Chondrocyte (in vitro differentiated cells): ENCODE measurements at regions not wholly inside any gene's neighbourhood (a gene's known extent, or its start where the extent isn't known, plus 50 kb on each side); places are given as distances from the start of the nearest gene placed in this dataset.

Source experiments
- DNase-seq: peaks from one replicate; pipeline ENCODE4 v3.0.0; 2021; ENCODE audit warnings: mixed read lengths, low spot score
- H3K27ac Mint-ChIP-seq: one replicate; pipeline ENCODE4 v1.8.0; 2021; ENCODE audit warnings: mild to moderate bottlenecking, moderate library complexity, mixed read lengths; ENCODE audit not compliant: unreplicated experiment
- H3K27me3 Mint-ChIP-seq: 2 replicates; pipeline ENCODE4 v1.8.0; 2021; ENCODE audit warnings: low read depth, mixed read lengths
- H3K36me3 Mint-ChIP-seq: 2 replicates; pipeline ENCODE4 v1.8.0; 2021; ENCODE audit warnings: low read depth, mixed read lengths
- H3K4me1 Mint-ChIP-seq: 2 replicates; pipeline ENCODE4 v1.8.0; 2021; ENCODE audit warnings: low read depth, mild to moderate bottlenecking, mixed read lengths
- H3K4me3 Mint-ChIP-seq: one replicate; pipeline ENCODE4 v1.8.0; 2021; ENCODE audit warnings: mild to moderate bottlenecking, moderate library complexity, mixed read lengths; ENCODE audit not compliant: unreplicated experiment
- H3K9me3 Mint-ChIP-seq: 2 replicates; pipeline ENCODE4 v1.8.0; 2021; ENCODE audit warnings: low read depth, mixed read lengths
- TF ChIP-seq, protein P1 (sequence below): fragments of 200-600 bp; sonication (generic); IDR thresholded peaks from 2 replicates; pipeline ENCODE4 v1.5.0; 2021; ENCODE audit warnings: antibody characterized with exemption, mild to moderate bottlenecking, moderate library complexity

DNA sequence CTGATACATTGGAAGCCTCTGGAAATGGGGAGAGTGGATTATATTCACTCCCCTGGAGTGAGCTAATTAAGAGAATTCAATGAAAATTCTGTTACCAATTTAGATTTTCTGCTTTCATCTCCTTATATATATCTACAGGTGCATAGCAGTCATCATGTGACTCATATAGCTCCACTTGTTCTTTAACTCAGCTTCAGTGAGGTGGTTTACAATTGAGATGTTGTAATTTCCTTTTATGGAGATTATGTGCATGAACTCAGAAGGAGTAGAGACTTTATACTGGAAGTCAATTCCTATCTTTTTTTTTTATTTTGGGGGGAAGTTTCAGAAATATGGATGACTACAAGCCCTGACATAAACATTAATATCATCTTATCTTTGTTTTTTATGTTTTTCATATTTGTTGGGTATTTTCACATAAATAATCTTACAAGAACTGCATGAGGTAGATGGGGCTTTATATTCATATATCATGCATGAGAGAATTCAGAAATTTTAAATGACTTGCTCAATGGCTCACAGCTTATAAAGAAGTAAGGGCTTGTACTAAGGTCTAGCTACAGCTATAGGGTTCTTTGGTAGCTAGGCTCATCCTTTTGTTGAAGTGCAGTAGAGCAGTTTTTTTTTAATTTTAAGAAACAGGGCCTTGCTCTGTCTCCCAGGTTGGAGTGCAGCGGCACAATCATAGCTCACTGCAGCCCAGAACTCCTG is 92.3 kb upstream of the SCAF11 start:
- H3K4me1 Mint-ChIP-seq = no peaks in the 10 kb centered on the region

DNA sequence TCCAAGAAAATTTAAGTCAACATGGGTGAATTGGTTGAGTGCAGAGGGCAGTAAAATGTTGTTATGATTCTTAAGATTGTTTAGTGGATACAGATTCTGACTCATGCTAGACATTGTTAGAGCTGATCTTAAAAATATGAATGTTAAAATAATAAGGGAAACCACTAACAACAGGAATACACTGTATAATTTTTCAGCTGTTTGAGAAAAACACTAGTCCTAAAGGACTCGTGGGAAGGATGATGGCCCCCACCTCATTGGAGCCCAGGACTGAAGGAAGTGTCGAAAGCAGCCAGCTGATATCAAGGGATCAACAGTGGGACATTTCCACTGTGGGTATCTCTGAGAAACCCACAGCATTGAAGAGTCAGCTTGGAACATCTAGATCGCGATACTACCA is 82.9 kb upstream of the SCAF11 start:
- Mint-ChIP-seq H3K4me3 (no peak overlapping the region), H3K36me3 (no peaks in the 10 kb centered on the region), H3K27ac (no peak overlapping the region), H3K9me3 (peaks cover 2% of the 10 kb centered on the region), H3K4me1 (peaks cover 9% of the 10 kb centered on the region), H3K27me3 (peaks cover 3% of the 10 kb centered on the region)
- no peak for DNase-seq
- TF ChIP-seq, protein P1, sequence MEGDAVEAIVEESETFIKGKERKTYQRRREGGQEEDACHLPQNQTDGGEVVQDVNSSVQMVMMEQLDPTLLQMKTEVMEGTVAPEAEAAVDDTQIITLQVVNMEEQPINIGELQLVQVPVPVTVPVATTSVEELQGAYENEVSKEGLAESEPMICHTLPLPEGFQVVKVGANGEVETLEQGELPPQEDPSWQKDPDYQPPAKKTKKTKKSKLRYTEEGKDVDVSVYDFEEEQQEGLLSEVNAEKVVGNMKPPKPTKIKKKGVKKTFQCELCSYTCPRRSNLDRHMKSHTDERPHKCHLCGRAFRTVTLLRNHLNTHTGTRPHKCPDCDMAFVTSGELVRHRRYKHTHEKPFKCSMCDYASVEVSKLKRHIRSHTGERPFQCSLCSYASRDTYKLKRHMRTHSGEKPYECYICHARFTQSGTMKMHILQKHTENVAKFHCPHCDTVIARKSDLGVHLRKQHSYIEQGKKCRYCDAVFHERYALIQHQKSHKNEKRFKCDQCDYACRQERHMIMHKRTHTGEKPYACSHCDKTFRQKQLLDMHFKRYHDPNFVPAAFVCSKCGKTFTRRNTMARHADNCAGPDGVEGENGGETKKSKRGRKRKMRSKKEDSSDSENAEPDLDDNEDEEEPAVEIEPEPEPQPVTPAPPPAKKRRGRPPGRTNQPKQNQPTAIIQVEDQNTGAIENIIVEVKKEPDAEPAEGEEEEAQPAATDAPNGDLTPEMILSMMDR = no peak

More for the DNA sequence above, 92.3 kb upstream of the SCAF11 start:
- no peaks in the 10 kb centered on the region for H3K27me3 Mint-ChIP-seq
- H3K9me3 Mint-ChIP-seq = peaks cover 25% of the 10 kb centered on the region
- H3K36me3 Mint-ChIP-seq = peaks cover 8% of the 10 kb centered on the region
- no peak overlapping the region for H3K4me3 Mint-ChIP-seq
- H3K27ac Mint-ChIP-seq = no peak overlapping the region
- TF ChIP-seq, protein P1 = no peak
- no peak for DNase-seq

DNA sequence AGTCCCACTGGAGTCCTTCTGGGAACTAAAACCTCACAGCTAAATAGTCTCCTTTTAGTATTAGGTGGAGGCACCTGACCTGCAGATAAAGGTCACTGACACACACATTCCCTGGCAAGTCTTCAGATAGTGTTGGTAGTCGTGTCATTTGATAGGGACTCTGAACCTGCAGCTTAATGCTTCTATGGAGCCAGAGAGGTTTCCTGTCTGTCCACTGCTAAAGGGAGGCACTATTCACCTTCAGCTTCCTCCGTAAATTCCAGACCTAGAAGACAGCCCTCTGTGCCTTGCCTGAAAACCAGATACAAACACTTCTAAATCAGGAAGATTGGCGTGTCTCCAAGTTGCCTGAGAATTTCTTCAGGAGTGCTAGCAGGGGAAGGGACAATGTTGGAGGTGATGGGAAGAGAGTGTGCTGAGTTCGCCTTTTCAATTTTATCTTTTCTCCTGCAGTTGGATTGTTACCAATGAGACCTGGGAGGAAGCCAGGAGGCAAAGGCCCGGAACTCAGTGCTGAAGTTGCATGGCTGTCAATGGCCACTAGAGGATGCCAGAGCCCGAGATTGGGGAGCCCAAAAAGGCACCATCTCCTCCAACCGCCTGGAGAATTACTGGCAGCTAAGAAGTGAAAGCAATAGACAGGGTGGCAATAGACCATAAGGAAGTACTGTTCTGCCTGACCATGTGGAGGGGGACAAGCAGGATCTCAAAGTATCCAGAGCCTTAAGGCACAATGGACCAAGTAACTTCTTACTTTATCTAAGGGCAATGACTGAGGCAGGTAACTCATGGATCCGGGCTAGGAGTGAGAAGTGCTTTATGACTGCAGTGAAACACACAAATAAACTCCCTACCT is 81.6 kb upstream of the SCAF11 start:
- H3K9me3 Mint-ChIP-seq = no peaks in the 10 kb centered on the region
- H3K27me3 Mint-ChIP-seq = peaks cover 3% of the 10 kb centered on the region
- no peak overlapping the region for H3K4me3 Mint-ChIP-seq

DNA sequence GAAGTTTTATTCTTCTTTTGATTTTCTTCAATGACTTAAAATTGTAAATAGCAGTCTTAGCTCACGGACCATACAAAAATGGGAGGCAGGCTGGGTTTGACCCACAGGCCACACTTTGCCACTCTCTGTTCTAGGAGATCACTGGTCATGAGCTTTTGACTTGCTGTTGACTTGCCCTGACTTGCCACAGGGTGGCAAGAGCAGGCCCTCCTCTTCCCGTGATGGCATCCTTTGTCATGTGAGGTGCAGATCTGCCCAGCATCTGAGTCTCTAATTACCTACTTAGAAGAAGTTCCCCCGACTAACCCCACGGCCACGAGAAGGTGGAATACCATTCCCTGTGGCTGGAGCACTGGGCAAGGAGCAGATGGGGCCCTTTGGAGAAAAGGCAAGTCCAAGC is 81.0 kb upstream of the SCAF11 start:
- TF ChIP-seq, protein P1 = no peak
- DNase-seq = no peak
- Mint-ChIP-seq H3K4me3 (no peak overlapping the region), H3K27ac (no peak overlapping the region), H3K36me3 (no peaks in the 10 kb centered on the region), H3K9me3 (no peaks in the 10 kb centered on the region), H3K4me1 (peaks cover 9% of the 10 kb centered on the region), H3K27me3 (peaks cover 5% of the 10 kb centered on the region)

More for the DNA sequence above, 81.6 kb upstream of the SCAF11 start:
- DNase-seq = no peak
- Mint-ChIP-seq H3K4me1 (peaks cover 9% of the 10 kb centered on the region), H3K27ac (no peak overlapping the region), H3K36me3 (no peaks in the 10 kb centered on the region)
- TF ChIP-seq, protein P1 = peak; percentile 90

DNA sequence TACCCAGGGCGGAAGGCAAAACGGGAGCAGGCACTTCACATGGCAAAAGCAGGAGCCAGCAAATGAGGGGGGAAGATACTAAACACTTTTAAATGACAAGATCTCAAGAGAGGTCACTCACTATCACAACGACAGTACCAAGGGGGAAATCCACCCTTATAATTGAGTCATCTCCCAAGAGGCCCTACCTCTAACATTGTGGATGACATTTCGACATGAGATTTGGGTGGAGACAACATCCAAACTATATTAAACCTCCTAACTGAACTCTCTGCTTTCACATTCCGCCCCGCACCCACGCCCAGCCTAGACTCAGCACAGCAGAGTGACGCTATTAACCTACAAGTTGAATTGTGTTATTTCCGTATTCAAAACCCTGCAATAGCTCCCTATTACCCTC is 76.7 kb upstream of the SCAF11 start:
- H3K4me3 Mint-ChIP-seq = no peak overlapping the region
- peaks cover 3% of the 10 kb centered on the region for H3K4me1 Mint-ChIP-seq
- peaks cover 6% of the 10 kb centered on the region for H3K27me3 Mint-ChIP-seq
- no peak for DNase-seq
- no peaks in the 10 kb centered on the region for H3K36me3 Mint-ChIP-seq
- TF ChIP-seq, protein P1 = no peak
- no peak overlapping the region for H3K27ac Mint-ChIP-seq
- H3K9me3 Mint-ChIP-seq = peaks cover 4% of the 10 kb centered on the region
